Activated CD4-positive, alpha-beta T cell treated with anti-CD3 and anti-CD28 coated beads for 4 hours (primary cell): ENCODE measurements at regions not wholly inside any gene's neighbourhood (a gene's known extent, or its start where the extent isn't known, plus 50 kb on each side); places are given as distances from the start of the nearest gene placed in this dataset.

Experiments used
- DNase-seq, 2 donors: peaks; one replicate each; pipeline ENCODE4 v3.0.0-alpha.2; 2020

- no peak for DNase-seq
Measured at GRCh38 chr10:117936141-117936540, 110.6 kb downstream of the RAB11FIP2 start.

- DNase-seq = no peak
Measured at GRCh38 chr10:117936566-117936965, 110.2 kb downstream of the RAB11FIP2 start.

- no peak for DNase-seq
Measured at GRCh38 chr10:117936976-117937375, 109.8 kb downstream of the RAB11FIP2 start.

GRCh38 chr10:117938104-117938503 is 108.6 kb downstream of the RAB11FIP2 start:
- DNase-seq = no peak

- DNase-seq = no peak
Measured at GRCh38 chr10:117942226-117942625, 104.5 kb downstream of the RAB11FIP2 start.

GRCh38 chr10:117944676-117945447 is 101.9 kb downstream of the RAB11FIP2 start:
- DNase-seq = no peak

GRCh38 chr10:117945651-117946050 is 101.1 kb downstream of the RAB11FIP2 start:
- DNase-seq = no peak

GRCh38 chr10:117946525-117947070 is 100.1 kb downstream of the RAB11FIP2 start:
- no peak for DNase-seq

GRCh38 chr10:117948493-117948892 is 98.2 kb downstream of the RAB11FIP2 start:
- DNase-seq = no peak

- no peak for DNase-seq
Measured at GRCh38 chr10:117950408-117950807, 96.3 kb downstream of the RAB11FIP2 start.
